Erythroblast (primary cell): ENCODE measurements at regions not wholly inside any gene's neighbourhood (a gene's known extent, or its start where the extent isn't known, plus 50 kb on each side); places are given as distances from the start of the nearest gene placed in this dataset.
"Not testable (repeated sequence)": the region's sequence is repeated elsewhere in the genome, so short reads cannot be mapped to it uniquely, and the experiment has no call there.

Experiments used
- GATA1 ChIP-seq: IDR thresholded peaks from 2 replicates; pipeline ENCODE4 v1.6.1; 2011; ENCODE audit warnings: low read depth, mild to moderate bottlenecking, control low read depth, low read length, moderate library complexity
- POLR2A ChIP-seq: IDR thresholded peaks from 2 replicates; pipeline ENCODE4 v1.6.1; 2011; ENCODE audit warnings: mild to moderate bottlenecking, low read length

DNA sequence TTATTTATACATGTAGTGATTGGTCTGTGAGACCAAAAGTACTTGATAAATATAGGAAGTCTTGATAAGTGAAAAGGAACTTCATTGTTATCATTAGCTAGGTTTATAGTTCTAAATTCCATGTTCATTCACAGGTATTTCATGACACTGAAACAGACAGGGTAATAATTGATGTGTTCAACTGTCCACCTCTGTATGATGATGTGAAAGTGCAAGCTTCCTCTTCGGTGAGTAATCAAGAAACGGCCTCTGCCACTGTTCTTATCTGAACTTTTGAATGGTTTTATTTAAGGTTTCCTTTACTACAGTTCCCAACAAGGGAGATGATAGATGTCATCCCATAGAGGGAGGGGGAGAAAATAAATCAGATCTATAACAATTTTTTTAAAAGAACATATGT lies 59.3 kb upstream of the HNRNPA1L2 start:
- TF ChIP-seq POLR2A, GATA1: not testable (repeated sequence)
